ENCODE measurements at regions not wholly inside any gene's neighbourhood (a gene's known extent, or its start where the extent isn't known, plus 50 kb on each side); places are given as distances from the start of the nearest gene placed in this dataset.
"Not testable (repeated sequence)": the region's sequence is repeated elsewhere in the genome, so short reads cannot be mapped to it uniquely, and the experiment has no call there.

- H3K4me3 ChIP-seq (ENCODE audit: insufficient read length, low read depth), result no peak overlapping the region
- no peaks in the 10 kb centered on the region for H3K9me3 ChIP-seq (ENCODE audit: insufficient read depth, low read length)
- DNase-seq (ENCODE audit: low read depth, low spot score), result no peak
- no peaks in the 10 kb centered on the region for H3K27me3 ChIP-seq (ENCODE audit: insufficient read depth, insufficient read length)
- H3K4me1 ChIP-seq (ENCODE audit: insufficient read depth, insufficient read length), result no peaks in the 10 kb centered on the region
- H3K9ac ChIP-seq (ENCODE audit: insufficient read length, low read depth), result no peak overlapping the region
- TF ChIP-seq YY1 (IDR thresholded peaks at IDR 0.05; ENCODE audit: insufficient read depth, insufficient read length) (no peak), ZNF274 (IDR thresholded peaks at IDR 0.05; ENCODE audit: low read depth, low read length) (no peak), SUZ12 (IDR thresholded peaks at IDR 0.05; ENCODE audit: extremely low read depth, insufficient read depth, insufficient read length) (no peak)
- no peaks in the 10 kb centered on the region for H3K36me3 ChIP-seq (ENCODE audit: insufficient read depth, insufficient read length, low read length)
Observed at GRCh38 chr2:115946891-115947290, 1504.5 kb downstream of the DPP10 start.

GRCh38 chr2:115976916-115977315 is 1534.5 kb downstream of the DPP10 start:
- Histone ChIP-seq H3K4me1 (ENCODE audit: insufficient read depth, insufficient read length) (no peaks in the 10 kb centered on the region), H3K9me3 (ENCODE audit: insufficient read depth, low read length) (0 out of 2 replicates have a peak, but pooled peaks cover 4% of the 10 kb centered on the region), H3K27me3 (ENCODE audit: insufficient read depth, insufficient read length) (no peaks in the 10 kb centered on the region), H3K9ac (ENCODE audit: insufficient read length, low read depth) (no peak overlapping the region), H3K36me3 (ENCODE audit: insufficient read depth, insufficient read length, low read length) (no peaks in the 10 kb centered on the region), H3K4me3 (ENCODE audit: insufficient read length, low read depth) (no peak overlapping the region)
- TF ChIP-seq ZNF274 (IDR thresholded peaks at IDR 0.05; ENCODE audit: low read depth, low read length) (no peak), SUZ12 (IDR thresholded peaks at IDR 0.05; ENCODE audit: extremely low read depth, insufficient read depth, insufficient read length) (no peak), YY1 (IDR thresholded peaks at IDR 0.05; ENCODE audit: insufficient read depth, insufficient read length) (no peak)
- DNase-seq (ENCODE audit: low read depth, low spot score), result no peak

GRCh38 chr2:115999039-115999438 is 1556.6 kb downstream of the DPP10 start:
- Histone ChIP-seq H3K4me3 (ENCODE audit: insufficient read length, low read depth) (no peak overlapping the region), H3K27me3 (ENCODE audit: insufficient read depth, insufficient read length) (no peaks in the 10 kb centered on the region), H3K9me3 (ENCODE audit: insufficient read depth, low read length) (no peaks in the 10 kb centered on the region), H3K36me3 (ENCODE audit: insufficient read depth, insufficient read length, low read length) (no peaks in the 10 kb centered on the region), H3K4me1 (ENCODE audit: insufficient read depth, insufficient read length) (no peaks in the 10 kb centered on the region), H3K9ac (ENCODE audit: insufficient read length, low read depth) (no peak overlapping the region)
- TF ChIP-seq SUZ12 (IDR thresholded peaks at IDR 0.05; ENCODE audit: extremely low read depth, insufficient read depth, insufficient read length) (no peak), ZNF274 (IDR thresholded peaks at IDR 0.05; ENCODE audit: low read depth, low read length) (no peak), YY1 (IDR thresholded peaks at IDR 0.05; ENCODE audit: insufficient read depth, insufficient read length) (no peak)
- no peak for DNase-seq (ENCODE audit: low read depth, low spot score)

- no peaks in the 10 kb centered on the region for H3K27me3 ChIP-seq (ENCODE audit: insufficient read depth, insufficient read length)
- no peaks in the 10 kb centered on the region for H3K4me1 ChIP-seq (ENCODE audit: insufficient read depth, insufficient read length)
- DNase-seq (ENCODE audit: low read depth, low spot score), result no peak
- no peak overlapping the region for H3K4me3 ChIP-seq (ENCODE audit: insufficient read length, low read depth)
- H3K9ac ChIP-seq (ENCODE audit: insufficient read length, low read depth), result no peak overlapping the region
- no peaks in the 10 kb centered on the region for H3K36me3 ChIP-seq (ENCODE audit: insufficient read depth, insufficient read length, low read length)
- no peaks in the 10 kb centered on the region for H3K9me3 ChIP-seq (ENCODE audit: insufficient read depth, low read length)
- TF ChIP-seq YY1 (IDR thresholded peaks at IDR 0.05; ENCODE audit: insufficient read depth, insufficient read length), result no peak
- TF ChIP-seq ZNF274 (IDR thresholded peaks at IDR 0.05; ENCODE audit: low read depth, low read length), result no peak
- TF ChIP-seq SUZ12 (IDR thresholded peaks at IDR 0.05; ENCODE audit: extremely low read depth, insufficient read depth, insufficient read length), result no peak
Observed at GRCh38 chr2:116023026-116023425, 1580.6 kb downstream of the DPP10 start.

- not testable (repeated sequence) for H3K9ac ChIP-seq (ENCODE audit: insufficient read length, low read depth); DNase-seq (ENCODE audit: low read depth, low spot score); H3K36me3 ChIP-seq (ENCODE audit: insufficient read depth, insufficient read length, low read length); H3K27me3 ChIP-seq (ENCODE audit: insufficient read depth, insufficient read length); H3K4me1 ChIP-seq (ENCODE audit: insufficient read depth, insufficient read length); H3K4me3 ChIP-seq (ENCODE audit: insufficient read length, low read depth); H3K9me3 ChIP-seq (ENCODE audit: insufficient read depth, low read length)
Observed at GRCh38 chr2:116038758-116039157, 1596.3 kb downstream of the DPP10 start.

- H3K9ac ChIP-seq (ENCODE audit: insufficient read length, low read depth), result no peak overlapping the region
- no peak for TF ChIP-seq YY1 (IDR thresholded peaks at IDR 0.05; ENCODE audit: insufficient read depth, insufficient read length)
- no peak for TF ChIP-seq SUZ12 (IDR thresholded peaks at IDR 0.05; ENCODE audit: extremely low read depth, insufficient read depth, insufficient read length)
- no peak for TF ChIP-seq ZNF274 (IDR thresholded peaks at IDR 0.05; ENCODE audit: low read depth, low read length)
- no peaks in the 10 kb centered on the region for H3K27me3 ChIP-seq (ENCODE audit: insufficient read depth, insufficient read length)
- no peaks in the 10 kb centered on the region for H3K9me3 ChIP-seq (ENCODE audit: insufficient read depth, low read length)
- no peak overlapping the region for H3K4me3 ChIP-seq (ENCODE audit: insufficient read length, low read depth)
- no peak for DNase-seq (ENCODE audit: low read depth, low spot score)
- H3K4me1 ChIP-seq (ENCODE audit: insufficient read depth, insufficient read length), result no peaks in the 10 kb centered on the region
- no peaks in the 10 kb centered on the region for H3K36me3 ChIP-seq (ENCODE audit: insufficient read depth, insufficient read length, low read length)
Observed at GRCh38 chr2:116042530-116042929, 1600.1 kb downstream of the DPP10 start.

- no peak overlapping the region for H3K4me3 ChIP-seq (ENCODE audit: insufficient read length, low read depth)
- DNase-seq (ENCODE audit: low read depth, low spot score), result peak; percentile 8
- H3K9me3 ChIP-seq (ENCODE audit: insufficient read depth, low read length), result no peaks in the 10 kb centered on the region
- no peak overlapping the region for H3K9ac ChIP-seq (ENCODE audit: insufficient read length, low read depth)
- H3K27me3 ChIP-seq (ENCODE audit: insufficient read depth, insufficient read length), result no peaks in the 10 kb centered on the region
- H3K4me1 ChIP-seq (ENCODE audit: insufficient read depth, insufficient read length), result no peaks in the 10 kb centered on the region
- TF ChIP-seq SUZ12 (IDR thresholded peaks at IDR 0.05; ENCODE audit: extremely low read depth, insufficient read depth, insufficient read length) (no peak), ZNF274 (IDR thresholded peaks at IDR 0.05; ENCODE audit: low read depth, low read length) (no peak), YY1 (IDR thresholded peaks at IDR 0.05; ENCODE audit: insufficient read depth, insufficient read length) (no peak)
- no peaks in the 10 kb centered on the region for H3K36me3 ChIP-seq (ENCODE audit: insufficient read depth, insufficient read length, low read length)
Observed at GRCh38 chr2:116057538-116057937, 1615.1 kb downstream of the DPP10 start.

- DNase-seq (ENCODE audit: low read depth, low spot score), result no peak
- H3K4me3 ChIP-seq (ENCODE audit: insufficient read length, low read depth), result no peak overlapping the region
- H3K9ac ChIP-seq (ENCODE audit: insufficient read length, low read depth), result no peak overlapping the region
- no peaks in the 10 kb centered on the region for H3K36me3 ChIP-seq (ENCODE audit: insufficient read depth, insufficient read length, low read length)
- no peaks in the 10 kb centered on the region for H3K9me3 ChIP-seq (ENCODE audit: insufficient read depth, low read length)
- TF ChIP-seq ZNF274 (IDR thresholded peaks at IDR 0.05; ENCODE audit: low read depth, low read length) (no peak), YY1 (IDR thresholded peaks at IDR 0.05; ENCODE audit: insufficient read depth, insufficient read length) (no peak), SUZ12 (IDR thresholded peaks at IDR 0.05; ENCODE audit: extremely low read depth, insufficient read depth, insufficient read length) (no peak)
- H3K4me1 ChIP-seq (ENCODE audit: insufficient read depth, insufficient read length), result no peaks in the 10 kb centered on the region
- H3K27me3 ChIP-seq (ENCODE audit: insufficient read depth, insufficient read length), result no peaks in the 10 kb centered on the region
Observed at GRCh38 chr2:116061023-116061422, 1618.6 kb downstream of the DPP10 start.
